ENCODE measurements at regions not wholly inside any gene's neighbourhood (a gene's known extent, or its start where the extent isn't known, plus 50 kb on each side); places are given as distances from the start of the nearest gene placed in this dataset.
"Not testable (repeated sequence)": the region's sequence is repeated elsewhere in the genome, so short reads cannot be mapped to it uniquely, and the experiment has no call there.

- H3K9me3 ChIP-seq (ENCODE audit: control insufficient read depth, low read length, poor library complexity, severe bottlenecking); H3K4me3 Mint-ChIP-seq; H3K4me1 Mint-ChIP-seq; ATAC-seq; H3K36me3 Mint-ChIP-seq (ENCODE audit: low read depth); H3K27ac Mint-ChIP-seq; DNase-seq: not testable (repeated sequence)
- peaks cover 31% of the 10 kb centered on the region for H3K27me3 Mint-ChIP-seq
Measured at GRCh38 chr12:124070394-124071074, 97.5 kb downstream of the ZNF664 start.

GRCh38 chr12:124071075-124071443, 98.0 kb downstream of the ZNF664 start:
- ATAC-seq = no peak
- Mint-ChIP-seq H3K27me3 (peaks cover 31% of the 10 kb centered on the region), H3K4me1 (peaks cover 6% of the 10 kb centered on the region), H3K36me3 (ENCODE audit: low read depth) (peaks cover 3% of the 10 kb centered on the region), H3K4me3 (no peak overlapping the region), H3K27ac (no peak overlapping the region)
- no peak for DNase-seq
- no peaks in the 10 kb centered on the region for H3K9me3 ChIP-seq (ENCODE audit: control insufficient read depth, low read length, poor library complexity, severe bottlenecking)

- H3K27me3 Mint-ChIP-seq = peaks cover 31% of the 10 kb centered on the region
- H3K36me3 Mint-ChIP-seq (ENCODE audit: low read depth) = peaks cover 3% of the 10 kb centered on the region
- DNase-seq = no peak
- no peak for ATAC-seq
- H3K9me3 ChIP-seq (ENCODE audit: control insufficient read depth, low read length, poor library complexity, severe bottlenecking) = no peaks in the 10 kb centered on the region
- H3K4me3 Mint-ChIP-seq = no peak overlapping the region
- peaks cover 6% of the 10 kb centered on the region for H3K4me1 Mint-ChIP-seq
- no peak overlapping the region for H3K27ac Mint-ChIP-seq
Measured at GRCh38 chr12:124073356-124074035, 100.5 kb downstream of the ZNF664 start.

- H3K9me3 ChIP-seq (ENCODE audit: control insufficient read depth, low read length, poor library complexity, severe bottlenecking) = no peaks in the 10 kb centered on the region
- ATAC-seq (no peak), DNase-seq (no peak)
- Mint-ChIP-seq H3K4me3 (no peak overlapping the region), H3K4me1 (peaks cover 6% of the 10 kb centered on the region), H3K27ac (no peak overlapping the region), H3K36me3 (ENCODE audit: low read depth) (peaks cover 3% of the 10 kb centered on the region), H3K27me3 (peaks cover 31% of the 10 kb centered on the region)
Measured at GRCh38 chr12:124075841-124076240, 102.8 kb downstream of the ZNF664 start.

GRCh38 chr12:124077701-124078100, 104.7 kb downstream of the ZNF664 start:
- ATAC-seq (no peak), DNase-seq (no peak)
- Mint-ChIP-seq H3K4me3 (no peak overlapping the region), H3K4me1 (peaks cover 4% of the 10 kb centered on the region), H3K27me3 (peaks cover 25% of the 10 kb centered on the region), H3K27ac (no peak overlapping the region), H3K36me3 (ENCODE audit: low read depth) (peaks cover 3% of the 10 kb centered on the region)
- no peaks in the 10 kb centered on the region for H3K9me3 ChIP-seq (ENCODE audit: control insufficient read depth, low read length, poor library complexity, severe bottlenecking)

- Mint-ChIP-seq H3K27me3 (peaks cover 14% of the 10 kb centered on the region), H3K27ac (no peak overlapping the region), H3K4me1 (no peaks in the 10 kb centered on the region), H3K36me3 (ENCODE audit: low read depth) (peaks cover under 1% of the 10 kb centered on the region), H3K4me3 (no peak overlapping the region)
- no peak for ATAC-seq
- no peaks in the 10 kb centered on the region for H3K9me3 ChIP-seq (ENCODE audit: control insufficient read depth, low read length, poor library complexity, severe bottlenecking)
- no peak for DNase-seq
Measured at GRCh38 chr12:124078800-124079199, 105.8 kb downstream of the ZNF664 start.

GRCh38 chr12:124080649-124081048, 107.6 kb downstream of the ZNF664 start:
- H3K27me3 Mint-ChIP-seq = peaks cover 5% of the 10 kb centered on the region
- H3K4me1 Mint-ChIP-seq = peaks cover under 1% of the 10 kb centered on the region
- H3K36me3 Mint-ChIP-seq (ENCODE audit: low read depth) = no peaks in the 10 kb centered on the region
- H3K27ac Mint-ChIP-seq = no peak overlapping the region
- DNase-seq (no peak), ATAC-seq (no peak)
- H3K4me3 Mint-ChIP-seq = no peak overlapping the region
- H3K9me3 ChIP-seq (ENCODE audit: control insufficient read depth, low read length, poor library complexity, severe bottlenecking) = no peaks in the 10 kb centered on the region

GRCh38 chr12:124082012-124082411, 109.0 kb downstream of the ZNF664 start:
- no peak overlapping the region for H3K4me3 Mint-ChIP-seq
- peaks cover 2% of the 10 kb centered on the region for H3K4me1 Mint-ChIP-seq
- H3K27me3 Mint-ChIP-seq = peaks cover 6% of the 10 kb centered on the region
- H3K36me3 Mint-ChIP-seq (ENCODE audit: low read depth) = no peaks in the 10 kb centered on the region
- no peak overlapping the region for H3K27ac Mint-ChIP-seq
- no peak for DNase-seq
- H3K9me3 ChIP-seq (ENCODE audit: control insufficient read depth, low read length, poor library complexity, severe bottlenecking) = no peaks in the 10 kb centered on the region
- no peak for ATAC-seq

- no peaks in the 10 kb centered on the region for H3K9me3 ChIP-seq (ENCODE audit: control insufficient read depth, low read length, poor library complexity, severe bottlenecking)
- Mint-ChIP-seq H3K27ac (no peak overlapping the region), H3K36me3 (ENCODE audit: low read depth) (no peaks in the 10 kb centered on the region), H3K27me3 (peaks cover 10% of the 10 kb centered on the region), H3K4me3 (no peak overlapping the region), H3K4me1 (peaks cover 2% of the 10 kb centered on the region)
- DNase-seq (no peak), ATAC-seq (no peak)
Measured at GRCh38 chr12:124082687-124083086, 109.7 kb downstream of the ZNF664 start.

- H3K27ac Mint-ChIP-seq = no peak overlapping the region
- ATAC-seq (no peak), DNase-seq (no peak)
- H3K36me3 Mint-ChIP-seq (ENCODE audit: low read depth) = no peaks in the 10 kb centered on the region
- H3K27me3 Mint-ChIP-seq = peaks cover 10% of the 10 kb centered on the region
- H3K9me3 ChIP-seq (ENCODE audit: control insufficient read depth, low read length, poor library complexity, severe bottlenecking) = no peaks in the 10 kb centered on the region
- no peak overlapping the region for H3K4me3 Mint-ChIP-seq
- peaks cover 2% of the 10 kb centered on the region for H3K4me1 Mint-ChIP-seq
Measured at GRCh38 chr12:124083708-124084107, 110.7 kb downstream of the ZNF664 start.

- H3K27ac Mint-ChIP-seq = no peak overlapping the region
- no peaks in the 10 kb centered on the region for H3K9me3 ChIP-seq (ENCODE audit: control insufficient read depth, low read length, poor library complexity, severe bottlenecking)
- no peak overlapping the region for H3K4me3 Mint-ChIP-seq
- no peak for DNase-seq
- no peaks in the 10 kb centered on the region for H3K36me3 Mint-ChIP-seq (ENCODE audit: low read depth)
- no peak for ATAC-seq
- H3K4me1 Mint-ChIP-seq = peaks cover 2% of the 10 kb centered on the region
- H3K27me3 Mint-ChIP-seq = peaks cover 10% of the 10 kb centered on the region
Measured at GRCh38 chr12:124085419-124086296, 112.6 kb downstream of the ZNF664 start.

- Mint-ChIP-seq H3K36me3 (ENCODE audit: low read depth) (no peaks in the 10 kb centered on the region), H3K27me3 (peaks cover 10% of the 10 kb centered on the region), H3K4me3 (no peak overlapping the region), H3K4me1 (peaks cover 2% of the 10 kb centered on the region), H3K27ac (no peak overlapping the region)
- no peak for DNase-seq
- no peaks in the 10 kb centered on the region for H3K9me3 ChIP-seq (ENCODE audit: control insufficient read depth, low read length, poor library complexity, severe bottlenecking)
- no peak for ATAC-seq
Measured at GRCh38 chr12:124086299-124086898, 113.4 kb downstream of the ZNF664 start.

Data from T-helper 17 cell (primary cell).